ENCODE measurements at regions not wholly inside any gene's neighbourhood (a gene's known extent, or its start where the extent isn't known, plus 50 kb on each side); places are given as distances from the start of the nearest gene placed in this dataset.

DNA sequence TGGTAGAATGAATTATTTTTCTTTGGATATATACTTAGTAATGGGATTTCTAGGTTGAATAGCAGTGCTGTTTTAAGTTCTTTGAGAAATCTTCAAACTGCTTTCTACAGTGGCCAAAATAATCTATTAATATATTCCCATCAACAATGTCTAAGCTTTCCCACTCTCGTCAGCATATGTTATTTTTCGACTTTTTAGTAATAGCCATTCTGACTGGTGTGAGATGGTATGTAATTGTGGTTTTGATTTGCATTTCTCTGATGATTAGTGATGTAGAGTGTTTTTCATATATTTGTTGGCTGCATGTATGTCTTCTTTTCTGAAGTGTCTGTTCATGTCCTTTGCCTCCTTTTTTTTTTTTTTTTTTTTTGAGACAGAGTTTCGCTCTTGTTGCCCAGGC, 90.2 kb upstream of the CSNK1A1L start:
- TF ChIP-seq, protein P1, sequence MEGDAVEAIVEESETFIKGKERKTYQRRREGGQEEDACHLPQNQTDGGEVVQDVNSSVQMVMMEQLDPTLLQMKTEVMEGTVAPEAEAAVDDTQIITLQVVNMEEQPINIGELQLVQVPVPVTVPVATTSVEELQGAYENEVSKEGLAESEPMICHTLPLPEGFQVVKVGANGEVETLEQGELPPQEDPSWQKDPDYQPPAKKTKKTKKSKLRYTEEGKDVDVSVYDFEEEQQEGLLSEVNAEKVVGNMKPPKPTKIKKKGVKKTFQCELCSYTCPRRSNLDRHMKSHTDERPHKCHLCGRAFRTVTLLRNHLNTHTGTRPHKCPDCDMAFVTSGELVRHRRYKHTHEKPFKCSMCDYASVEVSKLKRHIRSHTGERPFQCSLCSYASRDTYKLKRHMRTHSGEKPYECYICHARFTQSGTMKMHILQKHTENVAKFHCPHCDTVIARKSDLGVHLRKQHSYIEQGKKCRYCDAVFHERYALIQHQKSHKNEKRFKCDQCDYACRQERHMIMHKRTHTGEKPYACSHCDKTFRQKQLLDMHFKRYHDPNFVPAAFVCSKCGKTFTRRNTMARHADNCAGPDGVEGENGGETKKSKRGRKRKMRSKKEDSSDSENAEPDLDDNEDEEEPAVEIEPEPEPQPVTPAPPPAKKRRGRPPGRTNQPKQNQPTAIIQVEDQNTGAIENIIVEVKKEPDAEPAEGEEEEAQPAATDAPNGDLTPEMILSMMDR (IDR thresholded peaks at IDR 0.05 in 8 of 11, conservative IDR thresholded peaks at IDR 0.05 in 3 of 11) = no peak
- TF ChIP-seq POLR2A (IDR thresholded peaks at IDR 0.05) (no peak), POLR2AphosphoS5 (IDR thresholded peaks at IDR 0.05) (no peak)
